IMR-90 (cell line): ENCODE measurements at regions not wholly inside any gene's neighbourhood (a gene's known extent, or its start where the extent isn't known, plus 50 kb on each side); places are given as distances from the start of the nearest gene placed in this dataset.

Experiments used
- ATAC-seq: fragments of 200-7000 bp; cut with Tn5 transposase; 2 replicates; pipeline ENCODE4 v1.9.1; 2020; ENCODE audit warnings: low read depth, mild to moderate bottlenecking, moderate library complexity
- BruUV-seq: library from RNA; stranded (reverse); fragments of 400-500 nt; replicated peaks from 2 replicates; lab custom pipeline; 2021; lab: Mats Ljungman, UMichigan
- CTCF ChIA-PET: fragments of 300-600 bp; formaldehyde crosslinking; extraction: SDS; loops from one replicate; lab custom pipeline; 2021; ENCODE audit warnings: antibody characterized with exemption; lab: Yijun Ruan, JAX
- POLR2A ChIA-PET: fragments of 300-600 bp; sonication (Branson Sonifier 250); formaldehyde crosslinking; loops from one replicate; lab custom pipeline; 2022; ENCODE audit warnings: antibody characterized with exemption; ENCODE audit not compliant: unreplicated experiment; lab: Charles Lee
- DNase-seq: peaks from one replicate; pipeline ENCODE4 v3.0.0; 2013
- H2AFZ ChIP-seq: replicated peaks from 2 replicates; pipeline ENCODE3; 2013; ENCODE audit warnings: low read length, mild to moderate bottlenecking; ENCODE audit not compliant: poor library complexity
- H2AK5ac ChIP-seq: 2 replicates; pipeline ENCODE4 v1.6.1; 2013; ENCODE audit warnings: low read depth, low read length, inconsistent platforms
- H2AK9ac ChIP-seq: replicated peaks from 2 replicates; pipeline ENCODE3; 2013; ENCODE audit warnings: mild to moderate bottlenecking, low read depth, low read length, moderate library complexity; ENCODE audit not compliant: poor library complexity
- H2BK120ac ChIP-seq: 2 replicates; pipeline ENCODE4 v1.6.1; 2013; ENCODE audit warnings: low read depth, low read length, inconsistent platforms
- H2BK15ac ChIP-seq: 3 replicates; pipeline ENCODE4 v1.6.1; 2013; ENCODE audit warnings: low read depth, low read length, inconsistent platforms
- H2BK20ac ChIP-seq: 2 replicates; pipeline ENCODE4 v1.6.1; 2013; ENCODE audit warnings: low read depth, mild to moderate bottlenecking, inconsistent platforms, low read length, moderate library complexity
- H2BK5ac ChIP-seq: 2 replicates; pipeline ENCODE4 v1.6.1; 2013; ENCODE audit warnings: mild to moderate bottlenecking, low read depth, low read length, inconsistent platforms; ENCODE audit not compliant: poor library complexity, severe bottlenecking
- H3K14ac ChIP-seq: replicated peaks from 2 replicates; pipeline ENCODE4 v1.6.1; 2013; ENCODE audit warnings: low read depth, low read length, inconsistent platforms
- H3K18ac ChIP-seq: 2 replicates; pipeline ENCODE4 v1.6.1; 2013; ENCODE audit warnings: low read depth, low read length, control low read depth
- H3K23ac ChIP-seq: 2 replicates; pipeline ENCODE4 v1.6.1; 2013; ENCODE audit warnings: low read depth, low read length, inconsistent platforms
- H3K27ac ChIP-seq: 2 replicates; pipeline ENCODE4 v1.5.1; 2013; ENCODE audit warnings: mild to moderate bottlenecking, control low read depth, low read length; ENCODE audit not compliant: insufficient read depth
- H3K27me3 ChIP-seq: 2 replicates; pipeline ENCODE4 v1.6.1; 2013; ENCODE audit warnings: low read length; ENCODE audit not compliant: control insufficient read depth, insufficient read depth
- H3K36me3 ChIP-seq: 2 replicates; pipeline ENCODE4 v1.6.1; 2013; ENCODE audit warnings: low read length, mixed read lengths; ENCODE audit not compliant: control insufficient read depth, insufficient read depth
- H3K4ac ChIP-seq: 2 replicates; pipeline ENCODE4 v1.6.1; 2013; ENCODE audit warnings: low read depth, low read length, inconsistent platforms
- H3K4me1 ChIP-seq: 2 replicates; pipeline ENCODE4 v1.6.1; 2013; ENCODE audit warnings: low read length, mixed read lengths; ENCODE audit not compliant: control insufficient read depth, insufficient read depth
- H3K4me2 ChIP-seq: 2 replicates; pipeline ENCODE4 v1.6.1; 2013; ENCODE audit warnings: low read depth, mild to moderate bottlenecking, control low read depth, low read length, moderate library complexity
- H3K4me3 ChIP-seq: 2 replicates; pipeline ENCODE4 v1.5.1; 2013; ENCODE audit warnings: low read depth, mild to moderate bottlenecking, control low read depth, low read length, moderate library complexity; ENCODE audit not compliant: insufficient read depth
- H3K56ac ChIP-seq: 2 replicates; pipeline ENCODE4 v1.6.1; 2013; ENCODE audit warnings: low read length, inconsistent platforms; ENCODE audit not compliant: insufficient read depth; ENCODE audit errors: extremely low read depth
- H3K79me1 ChIP-seq, 2 experiments: 2 replicates each; pipeline ENCODE4 v1.6.1; 2013; ENCODE audit warnings: low read length in 2 of 2, inconsistent platforms in 1 of 2, low read depth in 1 of 2
- H3K9ac ChIP-seq: 2 replicates; pipeline ENCODE4 v1.6.1; 2013; ENCODE audit warnings: low read depth, low read length, control low read depth
- H3K9me1 ChIP-seq: 2 replicates; pipeline ENCODE4 v1.6.1; 2013; ENCODE audit warnings: low read length, inconsistent platforms; ENCODE audit not compliant: insufficient read depth
- H3K9me3 ChIP-seq: 2 replicates; pipeline ENCODE4 v1.6.1; 2013; ENCODE audit warnings: low read length; ENCODE audit not compliant: control insufficient read depth, insufficient read depth
- H4K20me1 ChIP-seq: 2 replicates; pipeline ENCODE4 v1.6.1; 2013; ENCODE audit warnings: low read length, inconsistent platforms; ENCODE audit not compliant: insufficient read depth
- H4K5ac ChIP-seq: 2 replicates; pipeline ENCODE4 v1.6.1; 2013; ENCODE audit warnings: mild to moderate bottlenecking, low read depth, low read length, control low read depth
- H4K8ac ChIP-seq, 2 experiments: 2 replicates each; pipeline ENCODE4 v1.6.1; 2013; ENCODE audit warnings: low read depth in 2 of 2, low read length in 2 of 2, control low read depth in 1 of 2, inconsistent platforms in 1 of 2
- H4K91ac ChIP-seq: 2 replicates; pipeline ENCODE4 v1.6.1; 2013; ENCODE audit warnings: low read depth, low read length, inconsistent platforms; ENCODE audit not compliant: insufficient read depth
- FOS ChIP-seq: fragments of 150-350 bp; IDR thresholded peaks from 2 replicates; pipeline ENCODE4 v1.6.1; 2016; ENCODE audit warnings: low read depth, low read length
- RAD21 ChIP-seq: IDR thresholded peaks from 2 replicates; pipeline ENCODE4 v1.6.1; 2012; ENCODE audit warnings: low read length, improper control_type of control experiment
- RCOR1 ChIP-seq: IDR thresholded peaks from 2 replicates; pipeline ENCODE4 v1.6.1; 2012; ENCODE audit warnings: mild to moderate bottlenecking, low read length, improper control_type of control experiment; ENCODE audit not compliant: insufficient replicate concordance
- RFX5 ChIP-seq: IDR thresholded peaks from 2 replicates; pipeline ENCODE4 v1.8.0; 2012; ENCODE audit warnings: low read depth, mild to moderate bottlenecking, low read length, moderate library complexity
- WGBS, 2 experiments: methylation state at CpG; one replicate each; pipeline versions ENCODE4 v1.1.5 to v1.1.7; 2013; ENCODE audit warnings: missing lambda C conversion rate in 2 of 2; ENCODE audit not compliant: insufficient read length in 1 of 2; ENCODE audit errors: extremely low coverage in 2 of 2; 5-methylcytosine and 5-hydroxymethylcytosine counted together
- dilution Hi-C: fragments of 300-500 bp; cut with HindIII; formaldehyde crosslinking; loops from one replicate; pipeline ENCODE4 v1.14.3; 2018; ENCODE audit warnings: low sequenced_read_pairs; ENCODE audit not compliant: unreplicated experiment
- in situ Hi-C: fragments of 300-500 bp; cut with MboI; formaldehyde crosslinking; loops from 3 replicates; pipeline ENCODE4 v1.14.3; 2019; ENCODE audit warnings: low sequenced_read_pairs, inconsistent platforms, mixed read lengths
- intact Hi-C: fragments of 100-400 bp; cut with micrococcal nuclease; formaldehyde crosslinking; loops from 2 replicates; pipeline ENCODE4 v1.10.0; 2022
- TF ChIP-seq, protein P1 (sequence below): conservative IDR thresholded peaks from 2 replicates; pipeline ENCODE4 v1.5.1; 2012; ENCODE audit warnings: mild to moderate bottlenecking, low read depth, low read length, improper control_type of control experiment

DNA sequence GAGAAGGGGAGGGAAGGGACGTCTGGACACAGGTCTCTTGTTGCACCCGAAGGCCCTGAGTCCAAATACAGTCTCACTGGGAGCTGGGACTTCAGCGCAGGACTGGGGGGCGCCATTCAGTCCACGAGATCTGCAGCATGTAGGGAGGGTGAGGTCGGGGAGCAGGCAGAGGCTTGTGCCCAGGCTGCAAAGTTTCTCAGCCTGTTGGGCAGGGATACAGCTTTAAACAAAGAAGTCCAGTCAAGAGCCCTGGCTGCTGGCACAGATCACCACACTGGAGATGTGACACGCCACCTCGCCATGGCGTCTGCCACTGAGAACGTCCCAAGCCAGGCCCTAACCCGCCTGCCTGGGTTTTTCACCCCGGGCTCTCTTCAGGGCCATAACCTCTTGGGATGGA lies 256.6 kb downstream of the DLL1 start:
- ChIA-PET POLR2A (no interaction called here), CTCF (no interaction called here)
- H3K79me1 ChIP-seq, result no peaks in the 10 kb centered on the region
- H3K18ac ChIP-seq, result no peak overlapping the region
- H3K9me3 ChIP-seq, result peaks cover 43% of the 10 kb centered on the region
- H3K4me1 ChIP-seq, result no peaks in the 10 kb centered on the region
- no TSS peak for BruUV-seq
- H2BK15ac ChIP-seq, result no peak overlapping the region
- no peak overlapping the region for H4K91ac ChIP-seq
- H3K27me3 ChIP-seq, result no peaks in the 10 kb centered on the region
- H4K5ac ChIP-seq, result no peak overlapping the region
- H2AFZ ChIP-seq, result no peak overlapping the region
- dilution Hi-C loops, result no loop called here
- H2AK5ac ChIP-seq, result no peak overlapping the region
- in situ Hi-C loops, result no loop called here
- H3K14ac ChIP-seq, result no peak overlapping the region
- H2BK120ac ChIP-seq, result no peak overlapping the region
- no peak overlapping the region for H2BK5ac ChIP-seq
- ATAC-seq, result no peak
- no peak overlapping the region for H4K8ac ChIP-seq
- no peak overlapping the region for H2AK9ac ChIP-seq
- no peak overlapping the region for H3K23ac ChIP-seq
- H3K4me2 ChIP-seq, result no peak overlapping the region
- no peak for DNase-seq
- no peak overlapping the region for H3K56ac ChIP-seq
- H3K9ac ChIP-seq, result no peak overlapping the region
- TF ChIP-seq RAD21 (no peak), RCOR1 (no peak), FOS (no peak), RFX5 (no peak)
- TF ChIP-seq, protein P1, sequence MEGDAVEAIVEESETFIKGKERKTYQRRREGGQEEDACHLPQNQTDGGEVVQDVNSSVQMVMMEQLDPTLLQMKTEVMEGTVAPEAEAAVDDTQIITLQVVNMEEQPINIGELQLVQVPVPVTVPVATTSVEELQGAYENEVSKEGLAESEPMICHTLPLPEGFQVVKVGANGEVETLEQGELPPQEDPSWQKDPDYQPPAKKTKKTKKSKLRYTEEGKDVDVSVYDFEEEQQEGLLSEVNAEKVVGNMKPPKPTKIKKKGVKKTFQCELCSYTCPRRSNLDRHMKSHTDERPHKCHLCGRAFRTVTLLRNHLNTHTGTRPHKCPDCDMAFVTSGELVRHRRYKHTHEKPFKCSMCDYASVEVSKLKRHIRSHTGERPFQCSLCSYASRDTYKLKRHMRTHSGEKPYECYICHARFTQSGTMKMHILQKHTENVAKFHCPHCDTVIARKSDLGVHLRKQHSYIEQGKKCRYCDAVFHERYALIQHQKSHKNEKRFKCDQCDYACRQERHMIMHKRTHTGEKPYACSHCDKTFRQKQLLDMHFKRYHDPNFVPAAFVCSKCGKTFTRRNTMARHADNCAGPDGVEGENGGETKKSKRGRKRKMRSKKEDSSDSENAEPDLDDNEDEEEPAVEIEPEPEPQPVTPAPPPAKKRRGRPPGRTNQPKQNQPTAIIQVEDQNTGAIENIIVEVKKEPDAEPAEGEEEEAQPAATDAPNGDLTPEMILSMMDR, result no peak
- no peak overlapping the region for H3K27ac ChIP-seq
- no peak overlapping the region for H2BK20ac ChIP-seq
- no peak overlapping the region for H3K4me3 ChIP-seq
- no CpG with 5 or more reads among the region's 12 CpGs for WGBS, 2 experiments
- H3K9me1 ChIP-seq, result no peaks in the 10 kb centered on the region
- intact Hi-C loops, result no loop called here
- H3K36me3 ChIP-seq, result no peaks in the 10 kb centered on the region
- no peaks in the 10 kb centered on the region for H4K20me1 ChIP-seq
- no peak overlapping the region for H3K4ac ChIP-seq
